Astrocyte (in vitro differentiated cells and primary cell): ENCODE measurements at regions not wholly inside any gene's neighbourhood (a gene's known extent, or its start where the extent isn't known, plus 50 kb on each side); places are given as distances from the start of the nearest gene placed in this dataset.

Source experiments
- DNase-seq: peaks from one replicate; pipeline ENCODE4 v3.0.0-alpha.2; 2010; ENCODE audit warnings: low read depth
- FAIRE-seq: peaks from 2 replicates; lab custom pipeline; 2011; peaks lifted over from hg19 to GRCh38; lab: Jason Lieb, UNC
- H2AFZ ChIP-seq: 2 replicates; pipeline ENCODE4 v1.6.0; 2012; ENCODE audit warnings: low read depth, low read length, inconsistent platforms
- H3K27ac ChIP-seq: 2 replicates; pipeline ENCODE4 v1.5.1; 2011; ENCODE audit warnings: low read depth, low read length, inconsistent platforms
- H3K27me3 ChIP-seq: 2 replicates; pipeline ENCODE4 v1.6.0; 2011; ENCODE audit warnings: low read length, inconsistent platforms; ENCODE audit not compliant: insufficient read depth
- H3K36me3 ChIP-seq: 2 replicates; pipeline ENCODE4 v1.5.1; 2011; ENCODE audit warnings: low read length, inconsistent platforms; ENCODE audit not compliant: insufficient read depth
- H3K4me1 ChIP-seq: 2 replicates; pipeline ENCODE4 v1.5.1; 2011; ENCODE audit warnings: low read length, inconsistent platforms; ENCODE audit not compliant: insufficient read depth
- H3K4me2 ChIP-seq: 2 replicates; pipeline ENCODE4 v1.6.0; 2012; ENCODE audit warnings: low read length, inconsistent platforms
- H3K4me3 ChIP-seq: 2 replicates; pipeline ENCODE4 v1.5.1; 2011; ENCODE audit warnings: low read depth, mild to moderate bottlenecking, low read length, inconsistent platforms; ENCODE audit not compliant: insufficient read depth
- H3K79me2 ChIP-seq: 2 replicates; pipeline ENCODE4 v1.6.0; 2012; ENCODE audit warnings: mild to moderate bottlenecking, low read length, inconsistent platforms; ENCODE audit not compliant: insufficient read depth
- H3K9ac ChIP-seq: 2 replicates; pipeline ENCODE4 v1.6.0; 2012; ENCODE audit warnings: mild to moderate bottlenecking, low read length, inconsistent platforms
- H3K9me3 ChIP-seq: 2 replicates; pipeline ENCODE4 v1.5.1; 2012; ENCODE audit warnings: low read depth, mild to moderate bottlenecking, low read length, inconsistent platforms; ENCODE audit not compliant: insufficient read depth
- H4K20me1 ChIP-seq: 2 replicates; pipeline ENCODE4 v1.6.0; 2012; ENCODE audit warnings: low read length, inconsistent platforms; ENCODE audit not compliant: insufficient read depth
- H3K27ac Mint-ChIP-seq: one replicate; pipeline ENCODE4 v1.8.0; 2021; ENCODE audit warnings: mild to moderate bottlenecking, mixed read lengths; ENCODE audit not compliant: unreplicated experiment
- H3K27me3 Mint-ChIP-seq: one replicate; pipeline ENCODE4 v1.8.0; 2021; ENCODE audit warnings: low read depth, mixed read lengths; ENCODE audit not compliant: unreplicated experiment
- H3K36me3 Mint-ChIP-seq: one replicate; pipeline ENCODE4 v1.8.0; 2021; ENCODE audit warnings: low read depth, mixed read lengths; ENCODE audit not compliant: unreplicated experiment
- H3K4me1 Mint-ChIP-seq: one replicate; pipeline ENCODE4 v1.8.0; 2021; ENCODE audit warnings: low read depth, mixed read lengths; ENCODE audit not compliant: unreplicated experiment
- H3K4me3 Mint-ChIP-seq: one replicate; pipeline ENCODE4 v1.8.0; 2021; ENCODE audit warnings: mild to moderate bottlenecking, moderate library complexity, mixed read lengths; ENCODE audit not compliant: unreplicated experiment
- H3K9me3 Mint-ChIP-seq: one replicate; pipeline ENCODE4 v1.8.0; 2021; ENCODE audit warnings: mild to moderate bottlenecking, mixed read lengths; ENCODE audit not compliant: unreplicated experiment
- CTCF ChIP-seq: IDR thresholded peaks from 2 replicates; pipeline ENCODE4 v1.5.1; 2011; ENCODE audit warnings: low read depth, mild to moderate bottlenecking, inconsistent platforms, low read length, moderate library complexity; ENCODE audit not compliant: insufficient read depth
- EZH2 ChIP-seq: IDR thresholded peaks from 2 replicates; pipeline ENCODE4 v1.6.1; 2012; ENCODE audit warnings: mild to moderate bottlenecking, low read length, inconsistent platforms; ENCODE audit not compliant: insufficient read depth

- peaks cover 9% of the 10 kb centered on the region for H3K4me1 ChIP-seq
- TF ChIP-seq EZH2: no peak
- no peak for TF ChIP-seq CTCF
- Mint-ChIP-seq H3K36me3 (no peaks in the 10 kb centered on the region), H3K9me3 (no peaks in the 10 kb centered on the region), H3K27ac (no peak overlapping the region), H3K27me3 (peaks cover 4% of the 10 kb centered on the region), H3K4me1 (peaks cover 21% of the 10 kb centered on the region), H3K4me3 (no peak overlapping the region)
- H3K4me2 ChIP-seq: no peak overlapping the region
- H3K27ac ChIP-seq: no peak overlapping the region
- H3K4me3 ChIP-seq: no peak overlapping the region
- DNase-seq (no peak), FAIRE-seq (no peak)
- H3K79me2 ChIP-seq: no peaks in the 10 kb centered on the region
- peak overlapping the region; percentile 7 for H2AFZ ChIP-seq
- H3K9me3 ChIP-seq: no peaks in the 10 kb centered on the region
- H3K9ac ChIP-seq: no peak overlapping the region
- no peaks in the 10 kb centered on the region for H4K20me1 ChIP-seq
- H3K27me3 ChIP-seq: no peaks in the 10 kb centered on the region
- no peaks in the 10 kb centered on the region for H3K36me3 ChIP-seq
Measured at GRCh38 chr7:142455392-142455791, 197.5 kb upstream of the PRSS58 start.

GRCh38 chr7:142454862-142455261 is 197.0 kb upstream of the PRSS58 start:
- DNase-seq: no peak

More at GRCh38 chr7:142454862-142455261, 197.0 kb upstream of the PRSS58 start:
- H3K4me2 ChIP-seq: no peak overlapping the region
- Mint-ChIP-seq H3K27me3 (peaks cover 4% of the 10 kb centered on the region), H3K9me3 (no peaks in the 10 kb centered on the region), H3K27ac (no peak overlapping the region), H3K4me1 (peaks cover 18% of the 10 kb centered on the region), H3K36me3 (no peaks in the 10 kb centered on the region), H3K4me3 (no peak overlapping the region)
- H4K20me1 ChIP-seq: no peaks in the 10 kb centered on the region
- no peaks in the 10 kb centered on the region for H3K27me3 ChIP-seq
- H3K9ac ChIP-seq: no peak overlapping the region
- no peaks in the 10 kb centered on the region for H3K36me3 ChIP-seq
- peak overlapping the region; percentile 7 for H2AFZ ChIP-seq
- H3K79me2 ChIP-seq: no peaks in the 10 kb centered on the region
- TF ChIP-seq EZH2 (no peak), CTCF (no peak)
- H3K4me3 ChIP-seq: no peak overlapping the region
- no peaks in the 10 kb centered on the region for H3K9me3 ChIP-seq
- no peak overlapping the region for H3K27ac ChIP-seq
- H3K4me1 ChIP-seq: peaks cover 6% of the 10 kb centered on the region
- no peak for FAIRE-seq
